Gastroesophageal sphincter (tissue), 3 donors: ENCODE measurements at regions not wholly inside any gene's neighbourhood (a gene's known extent, or its start where the extent isn't known, plus 50 kb on each side); places are given as distances from the start of the nearest gene placed in this dataset.

ENCODE experiments used
- POLR2A ChIP-seq, 2 donors: fragments of 450-650 bp; IDR thresholded peaks; one replicate each; pipeline ENCODE4 v1.6.1; 2017; ENCODE audit warnings: antibody characterized with exemption in 2 of 2, mild to moderate bottlenecking in 2 of 2, moderate library complexity in 1 of 2
- TF ChIP-seq, protein P1 (sequence below), 4 experiments: fragments of 200-600 bp in 2 of 4; fragments of 450-650 bp in 2 of 4; sonication (generic) in 1 of 4; IDR thresholded peaks; one replicate each; pipeline ENCODE4 v1.5.1; 2017 to 2019; ENCODE audit warnings: antibody characterized with exemption in 4 of 4, mild to moderate bottlenecking in 2 of 4, moderate library complexity in 2 of 4

DNA sequence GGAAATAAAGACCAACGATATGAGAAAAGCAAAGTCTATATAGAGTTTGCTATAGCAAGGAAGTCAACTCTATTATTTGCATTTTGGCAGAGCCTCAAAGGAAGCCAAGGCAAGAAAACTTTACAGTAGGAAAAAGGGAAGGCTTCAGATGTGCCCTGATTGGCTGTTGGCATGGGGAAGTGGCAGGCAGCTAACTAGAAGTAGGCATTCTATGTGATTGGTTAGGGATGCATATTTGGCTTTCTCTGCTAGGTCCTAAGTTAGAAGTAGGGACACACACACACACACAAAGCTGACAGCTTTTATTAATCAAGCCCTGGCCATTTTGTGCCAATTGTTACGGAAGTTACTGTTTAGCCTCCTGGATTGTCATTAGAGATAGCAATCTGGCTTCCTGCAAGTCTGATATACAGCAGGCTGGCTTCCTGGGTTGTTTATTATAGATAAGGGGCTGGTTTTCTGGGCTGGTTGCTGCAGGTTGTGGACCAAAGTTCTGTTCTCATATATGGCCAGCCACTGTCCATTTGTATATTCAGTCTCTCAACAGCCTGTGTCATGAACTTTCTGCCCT lies 308.1 kb upstream of the GRAMD2B start:
- TF ChIP-seq, protein P1, sequence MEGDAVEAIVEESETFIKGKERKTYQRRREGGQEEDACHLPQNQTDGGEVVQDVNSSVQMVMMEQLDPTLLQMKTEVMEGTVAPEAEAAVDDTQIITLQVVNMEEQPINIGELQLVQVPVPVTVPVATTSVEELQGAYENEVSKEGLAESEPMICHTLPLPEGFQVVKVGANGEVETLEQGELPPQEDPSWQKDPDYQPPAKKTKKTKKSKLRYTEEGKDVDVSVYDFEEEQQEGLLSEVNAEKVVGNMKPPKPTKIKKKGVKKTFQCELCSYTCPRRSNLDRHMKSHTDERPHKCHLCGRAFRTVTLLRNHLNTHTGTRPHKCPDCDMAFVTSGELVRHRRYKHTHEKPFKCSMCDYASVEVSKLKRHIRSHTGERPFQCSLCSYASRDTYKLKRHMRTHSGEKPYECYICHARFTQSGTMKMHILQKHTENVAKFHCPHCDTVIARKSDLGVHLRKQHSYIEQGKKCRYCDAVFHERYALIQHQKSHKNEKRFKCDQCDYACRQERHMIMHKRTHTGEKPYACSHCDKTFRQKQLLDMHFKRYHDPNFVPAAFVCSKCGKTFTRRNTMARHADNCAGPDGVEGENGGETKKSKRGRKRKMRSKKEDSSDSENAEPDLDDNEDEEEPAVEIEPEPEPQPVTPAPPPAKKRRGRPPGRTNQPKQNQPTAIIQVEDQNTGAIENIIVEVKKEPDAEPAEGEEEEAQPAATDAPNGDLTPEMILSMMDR (IDR thresholded peaks at IDR 0.05): no peak
- TF ChIP-seq POLR2A (IDR thresholded peaks at IDR 0.05): no peak
